GM21528 (cell line): ENCODE measurements at regions not wholly inside any gene's neighbourhood (a gene's known extent, or its start where the extent isn't known, plus 50 kb on each side); places are given as distances from the start of the nearest gene placed in this dataset.

Experiments used
- ATAC-seq: cut with Tn5 transposase; IDR thresholded peaks from one replicate; pipeline ENCODE4 v1.9.1; 2021; ENCODE audit warnings: mild to moderate bottlenecking, moderate library complexity; ENCODE audit not compliant: unreplicated experiment, low FRiP score

GRCh38 chr2:3138621-3139020 lies 239.0 kb downstream of the EIPR1 start:
- ATAC-seq = no peak

- ATAC-seq = no peak
Observed at GRCh38 chr2:3137651-3138300, 239.8 kb downstream of the EIPR1 start.

DNA sequence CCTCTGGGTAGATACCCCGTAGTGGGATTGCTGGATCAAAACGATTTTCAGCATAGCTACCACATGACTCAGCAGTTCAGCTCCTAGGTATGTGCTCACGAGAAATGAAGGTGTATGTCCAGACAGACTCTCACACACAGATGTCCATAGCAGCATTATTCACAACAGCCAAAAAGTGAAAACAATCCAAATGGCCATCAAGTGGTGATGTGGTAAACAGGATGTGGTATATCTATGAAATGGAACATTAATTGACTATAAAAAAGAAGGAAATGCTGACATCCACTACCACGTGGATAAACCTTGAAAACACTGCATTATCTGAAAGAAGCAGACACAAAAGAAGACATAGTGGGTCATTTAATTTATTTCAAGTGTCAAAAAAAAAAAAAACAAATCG lies 241.9 kb downstream of the EIPR1 start:
- ATAC-seq = no peak

GRCh38 chr2:3134026-3134571 lies 243.5 kb downstream of the EIPR1 start:
- ATAC-seq = no peak

DNA sequence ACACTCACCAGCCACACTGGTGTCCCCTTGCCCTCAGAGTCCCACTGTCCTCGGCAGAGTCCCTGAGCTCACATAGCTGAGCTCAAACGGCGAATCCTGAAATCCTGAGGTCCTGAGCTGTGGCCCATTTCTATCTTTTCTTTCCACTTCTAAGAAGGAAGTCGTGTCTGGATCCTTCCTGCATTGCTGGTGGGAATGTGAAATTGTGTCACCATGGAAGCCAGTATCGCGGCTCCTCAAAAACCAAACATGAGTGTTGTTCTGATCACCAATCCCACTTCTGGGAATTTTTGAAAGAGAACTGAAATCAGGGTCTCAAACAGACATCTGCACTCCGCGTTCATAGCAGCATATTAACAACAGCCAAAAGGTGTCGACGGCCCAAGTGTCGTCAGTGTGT lies 244.7 kb downstream of the EIPR1 start:
- ATAC-seq = no peak

DNA sequence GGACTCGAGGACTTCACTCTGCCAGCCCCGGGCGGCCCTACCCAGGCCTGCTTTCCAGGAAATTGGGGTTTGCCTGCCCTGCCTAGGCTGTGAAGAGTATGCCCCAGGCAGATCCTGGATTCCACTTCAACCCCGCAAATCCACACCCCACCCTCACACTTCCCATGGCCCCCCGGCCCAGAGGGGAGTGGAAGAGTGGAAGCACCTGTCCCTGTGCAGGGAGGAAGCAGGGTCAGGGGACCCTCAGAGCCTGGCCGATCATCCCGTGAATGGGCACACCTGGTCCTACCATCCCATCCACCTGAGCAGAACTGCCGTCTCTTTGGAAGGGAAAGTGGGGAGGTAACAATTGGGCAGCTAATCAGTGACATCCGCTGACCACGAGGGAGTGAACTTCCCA lies 245.2 kb downstream of the EIPR1 start:
- ATAC-seq = no peak

DNA sequence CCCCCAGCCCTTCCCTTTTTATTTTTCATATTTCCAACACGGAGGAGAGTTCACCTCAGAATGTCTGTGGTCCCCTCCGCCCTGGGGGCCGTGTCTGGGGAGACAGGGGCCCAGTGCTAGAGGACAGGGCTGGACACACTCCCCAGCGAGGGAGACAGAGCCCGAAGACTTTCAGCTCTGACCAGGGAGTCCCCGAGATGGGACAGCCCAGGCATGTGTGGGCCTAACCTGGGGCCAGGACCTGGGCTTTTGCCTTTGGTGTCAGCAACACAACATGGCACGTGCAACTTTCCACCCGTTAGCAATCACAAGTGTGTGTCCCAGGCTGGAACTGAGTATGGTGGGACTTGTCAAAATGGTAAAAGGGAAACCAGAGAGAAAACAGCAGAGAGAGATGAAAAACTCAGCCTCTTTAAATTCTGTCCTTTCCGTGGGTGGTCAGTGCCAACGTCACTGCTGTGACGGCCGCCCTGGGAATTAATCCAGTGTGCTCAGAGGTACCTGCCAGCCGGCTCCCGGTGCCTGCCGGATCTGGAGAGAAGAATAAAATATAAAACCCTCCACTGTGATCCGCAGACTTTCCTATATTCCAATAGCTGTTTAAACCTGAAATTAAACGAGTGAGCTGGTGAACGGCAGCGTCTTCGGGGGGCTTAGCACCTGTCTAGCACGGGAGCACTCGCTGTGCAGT lies 245.8 kb downstream of the EIPR1 start:
- ATAC-seq = no peak

GRCh38 chr2:3130889-3131635 lies 246.6 kb downstream of the EIPR1 start:
- ATAC-seq = no peak

DNA sequence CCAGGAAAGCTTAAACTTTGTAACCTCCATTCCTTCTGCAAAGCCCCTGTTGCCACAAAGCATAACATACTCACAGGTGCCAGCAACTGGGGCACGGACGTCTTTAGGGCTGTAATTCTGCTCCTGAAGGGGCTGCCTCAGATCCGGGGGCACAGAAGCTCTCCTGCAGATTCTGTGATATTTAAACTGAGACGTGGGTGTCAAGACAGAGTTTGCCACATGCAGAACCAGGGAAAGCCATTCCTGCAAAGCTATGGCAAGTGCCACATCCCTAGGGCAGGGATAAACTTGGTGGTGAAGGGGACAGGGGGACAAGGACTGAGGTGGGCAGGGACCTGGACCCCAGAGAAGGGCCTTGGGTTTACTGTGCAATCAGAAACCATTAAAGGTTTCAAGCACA lies 247.2 kb downstream of the EIPR1 start:
- no peak for ATAC-seq

DNA sequence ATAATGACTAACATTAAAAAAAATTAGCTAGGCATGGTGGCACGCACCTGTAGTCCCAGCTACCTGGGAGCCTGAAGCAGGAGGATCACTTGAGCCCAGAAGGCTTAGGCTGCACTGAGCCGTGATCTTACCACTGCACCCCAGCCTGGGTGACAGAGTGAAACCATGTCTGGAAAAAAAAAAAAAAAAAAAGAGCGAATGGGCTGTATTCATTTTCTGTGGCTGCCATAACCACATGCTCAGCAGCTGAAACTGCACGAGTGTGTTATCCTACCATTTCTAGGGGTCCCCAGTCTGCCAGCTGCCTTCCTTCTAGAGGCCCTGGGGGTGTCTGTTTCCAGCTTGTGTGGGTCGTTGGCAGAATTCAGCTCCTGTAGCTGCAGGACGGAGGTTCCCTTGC lies 247.8 kb downstream of the EIPR1 start:
- ATAC-seq = no peak

- no peak for ATAC-seq
Observed at GRCh38 chr2:3128786-3129185, 248.8 kb downstream of the EIPR1 start.

DNA sequence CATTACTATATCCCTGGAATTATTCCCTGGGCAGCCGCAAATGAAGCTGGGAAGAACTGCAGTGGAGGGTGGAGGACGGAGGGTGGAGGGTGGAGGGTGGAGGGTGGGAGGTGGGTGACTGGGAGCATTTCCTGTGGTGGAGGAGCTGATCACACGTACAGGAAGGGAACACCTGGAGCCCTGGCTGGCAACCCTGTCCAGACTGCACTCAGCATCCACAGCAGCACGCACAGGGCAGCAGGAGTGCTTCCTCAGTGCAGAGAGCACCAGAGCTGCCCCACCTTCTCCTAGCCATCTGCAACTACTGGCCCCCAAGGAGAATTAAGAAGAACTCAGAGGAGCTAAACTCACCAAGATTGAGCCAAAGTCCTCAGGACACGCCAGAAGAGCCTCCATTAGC lies 249.9 kb downstream of the EIPR1 start:
- ATAC-seq = no peak

GRCh38 chr2:3126911-3127621 lies 250.6 kb downstream of the EIPR1 start:
- ATAC-seq = no peak

- ATAC-seq = no peak
Observed at GRCh38 chr2:3126171-3126910, 251.3 kb downstream of the EIPR1 start.

- ATAC-seq = no peak
Observed at GRCh38 chr2:3125761-3126130, 251.9 kb downstream of the EIPR1 start.

- ATAC-seq = no peak
Observed at GRCh38 chr2:3125001-3125760, 252.4 kb downstream of the EIPR1 start.

GRCh38 chr2:3122525-3122924 lies 255.1 kb downstream of the EIPR1 start:
- no peak for ATAC-seq

GRCh38 chr2:3121601-3122000 lies 256.0 kb downstream of the EIPR1 start:
- no peak for ATAC-seq

DNA sequence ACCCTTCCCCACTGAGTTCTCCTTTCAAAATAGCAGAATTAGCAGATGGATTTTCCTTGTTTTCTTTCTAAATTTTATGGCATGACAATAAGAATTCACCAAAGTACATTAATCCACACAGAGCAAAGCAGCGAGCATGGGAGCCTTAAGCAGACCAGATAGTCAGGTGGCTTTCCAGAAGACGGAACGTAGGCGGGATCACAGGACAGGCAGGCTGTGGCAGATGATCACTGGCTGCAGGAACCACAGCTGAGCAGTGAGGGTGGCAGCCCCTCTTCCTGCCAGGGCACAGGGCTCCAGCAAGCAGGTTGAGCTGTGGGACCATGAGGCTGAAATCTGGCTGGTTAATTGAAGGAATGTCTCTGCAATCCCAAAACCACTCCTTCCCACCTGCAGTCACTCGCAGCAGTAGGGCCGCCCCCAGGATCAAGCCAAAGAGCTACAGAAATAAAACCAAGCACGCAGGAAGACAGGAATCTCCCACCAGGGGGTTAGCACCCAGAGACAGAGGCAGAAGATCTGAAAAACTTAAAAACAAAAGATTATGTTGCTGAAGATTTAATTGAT lies 259.9 kb downstream of the EIPR1 start:
- ATAC-seq = no peak
